GM04503 (cell line): ENCODE measurements at regions not wholly inside any gene's neighbourhood (a gene's known extent, or its start where the extent isn't known, plus 50 kb on each side); places are given as distances from the start of the nearest gene placed in this dataset.
A peak's percentile ranks its signal among the peaks of the same experiment; 100 is the strongest.

Experiments used
- DNase-seq: peaks from one replicate; pipeline ENCODE4 v3.0.0-alpha.2; 2012; ENCODE audit warnings: low read depth

GRCh38 chr22:27441706-27442475 is 359.7 kb downstream of the MN1 start:
- DNase-seq, result no peak

DNA sequence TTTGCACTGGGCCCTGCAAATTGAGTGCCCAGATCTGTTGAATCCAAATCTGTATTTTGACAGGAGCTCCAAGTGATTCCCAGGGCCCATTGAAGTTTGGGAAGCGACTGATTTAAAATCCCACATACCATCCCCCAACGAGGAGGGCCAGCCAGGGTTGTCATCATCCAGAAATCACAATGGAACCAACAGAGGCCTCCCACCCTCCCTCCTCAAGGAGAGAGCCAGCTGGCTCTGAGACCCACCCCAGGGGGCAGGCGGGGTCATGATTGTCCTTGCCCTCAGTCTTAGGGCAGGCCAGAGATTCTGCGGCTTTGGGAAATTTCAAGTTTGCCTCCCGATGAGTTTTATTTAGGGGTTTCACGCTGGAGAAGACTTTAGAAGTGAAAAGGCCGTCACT is 358.2 kb downstream of the MN1 start:
- no peak for DNase-seq

GRCh38 chr22:27445881-27446280 is 355.7 kb downstream of the MN1 start:
- no peak for DNase-seq

- no peak for DNase-seq
Measured at GRCh38 chr22:27447289-27447688, 354.3 kb downstream of the MN1 start.

DNA sequence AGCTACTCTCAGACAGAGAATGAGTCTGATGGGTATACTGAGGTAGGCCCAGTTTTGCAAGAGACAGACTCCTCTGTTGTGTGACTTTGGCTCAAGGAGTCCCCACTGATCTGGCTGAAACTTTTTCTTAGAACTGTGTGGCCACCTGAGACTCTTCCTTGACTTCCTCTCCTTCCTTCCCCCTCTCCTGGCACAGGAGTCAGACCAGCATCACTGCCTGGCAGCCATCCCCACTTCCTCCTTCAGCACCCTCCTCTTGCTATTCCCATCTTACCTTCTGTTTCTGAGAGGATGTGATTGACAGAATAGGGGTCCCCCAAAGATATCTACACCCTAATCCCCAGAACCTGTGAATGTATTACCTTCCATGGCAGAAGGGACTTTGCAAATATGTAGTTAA is 351.1 kb downstream of the MN1 start:
- no peak for DNase-seq

- DNase-seq, result no peak
Measured at GRCh38 chr22:27452245-27452644, 349.3 kb downstream of the MN1 start.

- DNase-seq, result no peak
Measured at GRCh38 chr22:27452922-27453321, 348.6 kb downstream of the MN1 start.

DNA sequence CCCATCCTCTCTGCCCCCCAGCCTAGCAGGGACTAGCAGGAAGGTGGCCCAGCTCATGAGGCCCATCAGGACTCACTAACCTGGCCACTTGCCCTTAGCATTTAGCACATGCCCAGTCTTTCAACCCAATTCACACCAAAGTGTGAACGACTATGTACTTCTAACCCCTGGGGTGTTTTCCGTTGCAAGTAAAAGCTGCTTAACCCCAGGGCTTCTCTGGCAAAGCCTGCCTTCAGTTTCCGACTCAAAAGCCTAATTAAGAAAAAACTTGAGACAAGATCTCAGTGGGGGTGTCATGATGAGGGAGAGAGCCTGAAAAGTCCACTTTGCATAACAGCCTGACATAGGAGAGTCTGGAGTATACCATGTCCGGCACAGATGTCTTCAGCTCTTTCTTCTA is 347.8 kb downstream of the MN1 start:
- DNase-seq, result no peak

DNA sequence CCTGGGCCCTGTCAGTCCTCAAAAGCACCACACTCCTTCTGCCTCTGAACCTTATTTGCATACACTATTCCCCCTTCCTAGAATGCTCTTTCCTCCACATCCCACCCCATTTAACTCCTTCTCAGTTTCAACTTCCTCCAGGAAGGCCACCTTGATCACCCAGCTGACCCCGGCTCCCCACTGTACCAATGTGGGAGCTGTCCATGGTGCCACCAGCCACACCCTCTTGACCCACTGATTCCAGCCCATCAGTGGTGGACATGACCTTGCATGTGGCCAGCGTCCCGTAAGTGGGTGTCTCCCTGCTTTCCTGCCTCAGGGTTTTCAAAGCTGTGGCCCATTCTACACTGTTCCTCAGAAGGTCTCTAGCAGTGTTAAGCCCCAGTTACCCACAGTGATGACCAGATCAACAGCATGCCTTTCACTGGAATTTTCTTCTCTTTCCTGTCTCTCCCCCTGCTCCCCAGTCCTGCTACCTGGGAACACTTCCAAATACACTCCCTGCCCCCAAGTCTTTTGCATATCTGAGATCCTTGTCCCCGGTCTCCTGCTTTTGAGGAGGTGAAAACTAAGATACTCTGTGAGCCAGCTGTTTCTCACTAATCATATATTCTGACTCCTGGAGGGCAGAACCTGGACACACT is 346.6 kb downstream of the MN1 start:
- DNase-seq, result no peak

DNA sequence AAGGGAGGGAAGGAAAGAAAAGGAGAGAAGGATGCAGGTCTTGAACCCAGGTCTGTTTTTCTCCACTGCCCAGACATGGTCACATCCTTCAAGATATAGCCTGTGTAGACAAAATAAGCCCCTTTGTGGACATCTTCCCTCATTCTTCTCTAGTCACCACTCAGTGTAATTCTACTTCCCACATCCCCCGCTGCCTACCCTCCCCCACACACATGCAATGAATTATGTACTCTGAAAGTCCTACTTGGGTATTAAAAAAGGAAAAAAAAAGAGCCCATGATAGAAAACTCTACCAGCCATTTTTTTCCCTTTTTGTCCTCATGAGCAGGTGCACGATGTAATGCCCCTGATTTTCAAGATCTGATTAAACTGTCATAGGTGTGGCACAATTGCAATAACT is 346.0 kb downstream of the MN1 start:
- no peak for DNase-seq

DNA sequence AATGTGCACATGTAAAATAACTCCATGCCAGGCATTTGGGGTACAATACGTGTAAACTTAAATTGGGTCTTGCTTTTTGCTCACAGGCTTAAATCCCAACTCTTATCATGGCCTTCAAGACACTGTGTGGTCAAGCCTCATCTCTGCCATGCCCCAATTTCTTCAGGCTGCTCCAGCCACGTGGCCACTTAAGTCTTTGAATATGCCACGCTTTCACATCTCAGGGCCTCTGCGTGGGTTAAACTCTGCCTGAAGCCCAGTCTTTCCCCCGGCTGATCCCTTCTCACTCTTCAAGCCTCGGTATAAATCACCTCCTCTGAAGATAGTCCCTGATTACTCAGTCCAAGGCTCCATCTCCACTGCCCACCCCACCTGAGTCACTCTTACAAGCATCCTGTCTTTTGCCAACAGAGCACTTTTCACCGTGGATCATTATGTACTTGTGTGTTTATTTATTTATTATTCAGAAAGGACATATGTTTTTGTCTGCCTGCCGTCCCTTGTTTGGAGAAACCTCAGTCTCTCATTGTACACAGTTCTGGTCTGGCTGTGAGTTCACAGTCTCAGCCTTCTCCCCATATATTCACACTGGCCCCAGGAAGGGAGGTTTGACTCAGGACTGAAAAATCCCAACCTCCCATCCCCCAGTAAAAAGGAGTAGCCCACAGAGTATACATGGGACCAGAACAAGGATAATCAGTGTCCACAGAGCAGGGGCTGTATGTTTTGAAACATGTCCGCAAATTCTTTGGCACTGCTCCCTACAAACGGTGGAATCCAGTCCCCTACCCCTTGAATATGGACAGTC is 344.7 kb downstream of the MN1 start:
- peak; percentile 69 for DNase-seq

GRCh38 chr22:27459999-27460398 is 341.6 kb downstream of the MN1 start:
- no peak for DNase-seq

- peak; percentile 85 for DNase-seq
Measured at GRCh38 chr22:27460591-27461347, 340.8 kb downstream of the MN1 start.

- DNase-seq, result peak; percentile 98
Measured at GRCh38 chr22:27461470-27461869, 340.1 kb downstream of the MN1 start.

DNA sequence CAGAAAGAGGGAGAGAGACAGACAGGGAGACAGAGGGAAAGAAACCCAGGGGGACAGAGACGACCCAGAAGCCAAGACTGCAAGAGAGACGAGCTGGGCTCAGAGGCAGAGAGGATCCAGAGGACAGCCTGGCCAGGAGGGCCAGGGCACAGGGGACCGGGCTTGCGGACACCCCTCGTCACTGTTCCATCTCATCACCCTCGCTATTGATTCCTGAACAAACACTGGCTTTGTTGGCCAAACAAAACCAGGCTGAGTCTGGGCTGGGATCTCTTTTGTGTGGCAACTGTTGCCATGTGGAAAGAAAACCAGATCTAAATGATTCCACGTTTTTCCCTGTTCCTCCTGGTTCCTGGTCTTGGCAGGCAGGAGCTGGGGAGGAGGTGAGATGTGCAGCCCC is 339.4 kb downstream of the MN1 start:
- DNase-seq, result no peak

DNA sequence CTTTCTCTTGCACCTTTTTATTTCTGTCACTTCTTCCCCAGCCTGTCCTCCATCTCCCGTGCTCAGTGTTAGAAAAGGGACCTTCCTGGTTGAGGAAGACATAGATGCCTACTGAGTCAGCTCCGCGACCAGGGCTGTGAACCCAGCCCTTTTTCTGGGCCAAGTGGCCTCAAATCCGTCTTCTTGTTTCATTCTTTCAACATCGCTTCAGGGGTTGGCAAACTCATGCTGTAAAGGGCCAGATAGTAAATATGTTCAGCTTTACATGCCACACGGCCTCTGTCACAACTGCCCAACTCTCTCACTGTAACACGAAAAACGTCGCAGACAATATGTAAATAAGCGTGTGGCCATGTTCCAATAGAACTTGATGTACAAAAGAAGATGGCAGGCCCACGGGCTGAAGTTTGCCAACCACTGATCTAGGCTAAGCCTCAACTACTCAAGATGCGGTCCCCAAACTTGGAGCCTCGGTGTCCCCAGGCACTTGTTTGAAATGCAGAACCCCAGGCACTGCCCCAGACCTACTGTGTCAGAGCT is 338.4 kb downstream of the MN1 start:
- no peak for DNase-seq

DNA sequence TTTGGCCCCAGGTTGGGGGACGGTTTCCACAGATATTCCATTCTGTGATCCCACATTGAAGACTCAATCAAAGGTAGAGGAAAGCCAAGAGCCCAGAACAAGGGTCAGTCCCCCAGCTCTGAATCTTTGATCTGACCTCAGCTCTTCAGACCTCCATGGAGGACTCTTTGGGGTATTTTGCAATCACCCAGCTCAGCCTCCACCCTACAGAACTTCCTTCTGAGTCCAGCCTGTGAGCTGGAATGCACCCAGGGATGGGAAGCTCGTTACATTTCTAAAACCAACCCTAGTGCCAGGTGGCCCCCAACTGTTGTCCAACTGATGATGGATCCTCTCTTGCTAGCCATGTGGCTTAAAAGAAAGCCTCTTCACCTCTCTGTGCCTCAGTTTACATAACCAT is 335.3 kb downstream of the MN1 start:
- DNase-seq, result no peak

DNA sequence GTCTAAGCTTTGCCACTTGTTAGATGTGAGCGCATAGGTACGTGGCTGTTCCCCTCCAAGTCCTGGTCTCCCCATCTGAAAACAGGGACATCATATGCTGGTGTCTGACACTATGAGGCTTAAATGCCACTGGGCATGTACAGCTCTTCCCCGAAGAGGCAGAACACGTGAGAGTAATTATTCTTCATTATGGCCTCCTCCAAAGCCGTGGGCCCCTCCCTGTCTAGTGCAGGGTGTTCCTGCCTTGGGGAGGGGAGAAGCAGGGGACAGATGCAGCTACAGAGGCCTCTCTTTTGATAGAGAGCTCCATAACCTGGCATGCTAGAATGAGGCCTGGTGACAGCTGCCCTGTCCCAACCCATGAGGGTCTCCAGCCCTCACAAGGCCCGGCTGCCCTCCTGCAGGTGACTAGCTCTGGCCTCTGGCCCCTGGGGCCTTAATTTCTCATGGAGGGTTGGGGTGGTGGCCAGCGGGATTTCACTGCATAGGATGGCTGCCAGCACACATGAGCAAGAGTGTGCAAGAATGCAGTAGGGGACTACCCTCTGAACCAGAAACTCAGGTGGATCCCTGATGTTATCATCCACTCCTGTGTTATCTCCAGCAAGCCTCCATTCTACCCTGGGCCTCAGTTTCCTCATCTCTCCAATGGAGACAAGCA is 334.6 kb downstream of the MN1 start:
- DNase-seq, result no peak

DNA sequence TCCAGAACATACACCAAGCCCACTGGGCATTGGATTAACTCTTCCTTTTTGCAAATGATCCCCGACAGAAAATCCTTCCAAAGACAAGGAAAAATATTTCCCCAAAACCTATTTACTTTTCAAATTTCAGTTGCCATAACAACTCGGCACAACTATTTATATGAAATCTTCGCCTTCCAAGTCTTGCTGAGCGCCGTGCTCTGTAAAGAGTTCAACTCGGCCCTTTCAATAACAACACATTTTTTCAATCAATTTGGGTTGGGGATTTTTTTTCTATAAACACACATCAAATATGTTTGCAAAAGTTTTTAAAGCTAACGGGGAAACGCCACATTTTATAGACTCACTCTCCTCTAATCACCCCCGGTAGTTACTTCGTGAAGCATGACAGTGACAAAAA is 333.8 kb downstream of the MN1 start:
- DNase-seq, result no peak

GRCh38 chr22:27468712-27469111 is 332.8 kb downstream of the MN1 start:
- no peak for DNase-seq

- DNase-seq, result no peak
Measured at GRCh38 chr22:27470169-27470772, 331.3 kb downstream of the MN1 start.
